ENCODE measurements at regions not wholly inside any gene's neighbourhood (a gene's known extent, or its start where the extent isn't known, plus 50 kb on each side); places are given as distances from the start of the nearest gene placed in this dataset.

GRCh38 chr1:30303387-30303786 is 420.0 kb downstream of the MATN1 start (continued):
- no peak for TF ChIP-seq ZBTB33 (IDR thresholded peaks at IDR 0.05; ENCODE audit: extremely low read depth, insufficient replicate concordance, low read length)
- no peak for TF ChIP-seq FOSL1 (IDR thresholded peaks at IDR 0.05; ENCODE audit: low read depth)

DNA sequence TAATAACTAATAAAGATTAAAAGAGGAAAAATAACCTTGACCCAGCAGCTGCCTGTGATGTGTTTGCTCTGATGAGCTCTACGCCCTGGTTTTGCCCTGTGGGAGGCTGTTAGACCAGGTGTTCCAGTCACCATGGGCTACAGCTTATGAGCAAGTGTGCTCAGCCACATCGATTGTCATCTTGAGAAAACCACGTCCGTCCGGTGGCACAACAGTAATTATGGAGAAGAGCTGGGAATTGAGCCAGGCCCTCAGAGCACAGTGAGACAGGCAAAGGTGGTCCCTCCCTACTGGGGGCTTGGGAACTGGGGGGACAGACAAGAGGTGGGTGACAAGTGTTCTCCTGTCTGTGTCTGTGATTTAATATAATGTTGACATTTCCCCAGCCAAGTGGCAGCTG is 420.5 kb downstream of the MATN1 start:
- Histone ChIP-seq H3K4me2 (ENCODE audit: low read length) (no peak overlapping the region), H3K4me3 (replicated peaks in 1 of 2; ENCODE audit: low read depth in 1 of 2, low read length in 2 of 2) (no peak overlapping the region), H3K9me3 (ENCODE audit: control insufficient read depth in 1 of 2, insufficient read depth in 1 of 2, low read depth in 1 of 2, low read length in 2 of 2) (no peaks in the 10 kb centered on the region), H3K79me2 (ENCODE audit: insufficient read depth, low read length) (no peaks in the 10 kb centered on the region), H2AFZ (ENCODE audit: low read depth, low read length, poor library complexity, severe bottlenecking) (no peak overlapping the region), H3K36me3 (ENCODE audit: control insufficient read depth in 1 of 2, insufficient read depth in 2 of 2, low read length in 2 of 2) (no peaks in the 10 kb centered on the region), H3K9ac (ENCODE audit: low read length) (no peak overlapping the region), H3K27me3 (ENCODE audit: insufficient read depth, low read length) (peaks cover 41% of the 10 kb centered on the region), H3K9me2 (ENCODE audit: insufficient read depth) (no peaks in the 10 kb centered on the region), H4K20me1 (ENCODE audit: insufficient read depth) (no peaks in the 10 kb centered on the region), H3K4me1 (ENCODE audit: control insufficient read depth in 1 of 2, insufficient read depth in 2 of 2, low read length in 2 of 2) (no peaks in the 10 kb centered on the region), H3K27ac (ENCODE audit: low read depth, low read length) (no peak overlapping the region)
- no TSS peak for BruUV-seq (replicated peaks)
- intact Hi-C loops (cut with micrococcal nuclease): no loop called here
- ATAC-seq (no peak), DNase-seq (ENCODE audit: low read depth, low spot score) (no peak)
- TF ChIP-seq CBX3 (IDR thresholded peaks at IDR 0.05; ENCODE audit: low read depth): no peak
- no peak for TF ChIP-seq EGR1 (IDR thresholded peaks at IDR 0.05; ENCODE audit: low read depth)
- TF ChIP-seq EZH2phosphoT487 (IDR thresholded peaks at IDR 0.05; ENCODE audit: borderline replicate concordance): no peak
- no peak for TF ChIP-seq POLR2A (IDR thresholded peaks at IDR 0.05; ENCODE audit: borderline replicate concordance, extremely low read depth, insufficient read depth, insufficient read length)
- no peak for TF ChIP-seq FOSL1 (IDR thresholded peaks at IDR 0.05; ENCODE audit: low read depth)
- no peak for TF ChIP-seq ELF1 (IDR thresholded peaks at IDR 0.05; ENCODE audit: borderline replicate concordance, low read depth)
- TF ChIP-seq, protein P1, sequence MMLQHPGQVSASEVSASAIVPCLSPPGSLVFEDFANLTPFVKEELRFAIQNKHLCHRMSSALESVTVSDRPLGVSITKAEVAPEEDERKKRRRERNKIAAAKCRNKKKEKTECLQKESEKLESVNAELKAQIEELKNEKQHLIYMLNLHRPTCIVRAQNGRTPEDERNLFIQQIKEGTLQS (IDR thresholded peaks at IDR 0.05): no peak
- TF ChIP-seq TCF7L2 (IDR thresholded peaks at IDR 0.05; ENCODE audit: borderline replicate concordance, extremely low read depth, insufficient read depth, insufficient read length): no peak
- ChIA-PET POLR2A (no interaction called here), CTCF (interaction anchor here (0.9 kb wide), 1 partner anchor 77 kb away, joined by 3 read pairs; no protein-coding TSS in a partner anchor), RAD21 (ENCODE audit: low non-redundant PET in 1 of 2, low total read pairs in 2 of 2, uncharacterized antibody in 2 of 2, unreplicated experiment in 2 of 2) (no interaction called here)

Measured in HCT116 (cell line).